ENCODE measurements at regions not wholly inside any gene's neighbourhood (a gene's known extent, or its start where the extent isn't known, plus 50 kb on each side); places are given as distances from the start of the nearest gene placed in this dataset.
"Not testable (repeated sequence)": the region's sequence is repeated elsewhere in the genome, so short reads cannot be mapped to it uniquely, and the experiment has no call there.

- H3K4me3 Mint-ChIP-seq: no peak overlapping the region
- DNase-seq (ENCODE audit: extremely low spot score, unreplicated experiment): no peak
- H3K27me3 Mint-ChIP-seq: peaks cover 8% of the 10 kb centered on the region
- peaks cover 3% of the 10 kb centered on the region for H3K36me3 Mint-ChIP-seq
- H3K4me1 Mint-ChIP-seq (ENCODE audit: unreplicated experiment): peaks cover 7% of the 10 kb centered on the region
- H3K27ac Mint-ChIP-seq: no peak overlapping the region
- TF ChIP-seq CTCF (conservative IDR thresholded peaks at IDR 0.05): no peak
- peaks cover 8% of the 10 kb centered on the region for H3K9me3 Mint-ChIP-seq
Measured at GRCh38 chr1:181219938-181220337, 131.4 kb downstream of the IER5 start.

DNA sequence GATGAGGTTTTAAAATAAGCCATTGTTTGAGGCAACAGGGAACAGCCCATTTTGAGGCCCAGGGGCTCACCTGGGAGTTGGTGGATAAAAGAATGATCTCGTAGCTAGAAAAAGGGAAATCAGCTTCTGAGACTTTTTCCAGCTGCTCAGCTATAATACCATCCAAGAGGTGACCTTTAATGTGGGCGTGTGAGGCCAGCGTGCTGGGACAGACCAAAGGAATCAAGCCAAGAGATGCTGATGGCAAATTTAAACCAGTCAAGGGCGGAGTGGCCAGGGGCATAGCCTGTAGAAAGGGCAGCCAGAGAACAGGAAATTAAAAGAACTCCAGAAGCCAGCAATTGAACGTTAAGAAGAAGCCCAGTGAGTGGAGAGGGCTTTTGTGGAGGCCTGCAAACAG is 132.6 kb downstream of the IER5 start:
- H3K4me3 Mint-ChIP-seq: no peak overlapping the region
- no peak for TF ChIP-seq CTCF (conservative IDR thresholded peaks at IDR 0.05)
- H3K27me3 Mint-ChIP-seq: peaks cover 8% of the 10 kb centered on the region
- no peak for DNase-seq (ENCODE audit: extremely low spot score, unreplicated experiment)
- no peak overlapping the region for H3K27ac Mint-ChIP-seq
- H3K9me3 Mint-ChIP-seq: peaks cover 8% of the 10 kb centered on the region
- H3K4me1 Mint-ChIP-seq (ENCODE audit: unreplicated experiment): peaks cover 7% of the 10 kb centered on the region
- H3K36me3 Mint-ChIP-seq: peaks cover 3% of the 10 kb centered on the region

DNA sequence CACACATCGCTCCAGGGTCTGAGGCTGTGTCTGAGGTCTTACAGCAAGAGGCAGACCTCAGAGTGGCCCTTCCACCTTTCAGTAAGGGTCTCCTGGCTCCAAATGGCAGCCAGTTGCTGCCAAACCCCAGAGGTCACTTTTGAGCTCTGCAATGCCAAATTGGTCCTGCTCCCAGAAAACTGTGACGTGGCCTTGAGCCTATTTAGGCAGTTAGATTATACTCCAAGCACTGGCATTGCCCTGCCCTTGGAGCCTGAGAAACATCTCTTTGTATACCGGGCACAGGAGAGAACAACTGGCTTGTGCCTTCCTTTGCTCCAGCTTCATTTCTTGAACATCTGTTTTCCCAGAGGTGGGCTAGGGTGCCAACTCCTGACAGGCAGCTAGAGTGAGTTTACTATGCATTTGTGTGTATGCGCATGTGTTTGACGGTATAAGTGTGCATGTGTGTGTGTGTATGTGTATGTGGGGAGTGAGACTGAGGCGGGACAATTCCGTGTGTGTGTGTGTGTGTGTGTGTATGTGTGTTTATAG is 134.5 kb downstream of the IER5 start:
- no peak for DNase-seq (ENCODE audit: extremely low spot score, unreplicated experiment)
- no peaks in the 10 kb centered on the region for H3K36me3 Mint-ChIP-seq
- TF ChIP-seq CTCF (conservative IDR thresholded peaks at IDR 0.05): no peak
- no peak overlapping the region for H3K27ac Mint-ChIP-seq
- peaks cover 7% of the 10 kb centered on the region for H3K9me3 Mint-ChIP-seq
- no peak overlapping the region for H3K4me3 Mint-ChIP-seq
- peaks cover 7% of the 10 kb centered on the region for H3K4me1 Mint-ChIP-seq (ENCODE audit: unreplicated experiment)
- no peaks in the 10 kb centered on the region for H3K27me3 Mint-ChIP-seq

GRCh38 chr1:181226728-181227127 is 138.2 kb downstream of the IER5 start:
- H3K9me3 Mint-ChIP-seq; DNase-seq (ENCODE audit: extremely low spot score, unreplicated experiment); H3K27me3 Mint-ChIP-seq; H3K36me3 Mint-ChIP-seq; H3K4me1 Mint-ChIP-seq (ENCODE audit: unreplicated experiment); H3K27ac Mint-ChIP-seq; H3K4me3 Mint-ChIP-seq: not testable (repeated sequence)

DNA sequence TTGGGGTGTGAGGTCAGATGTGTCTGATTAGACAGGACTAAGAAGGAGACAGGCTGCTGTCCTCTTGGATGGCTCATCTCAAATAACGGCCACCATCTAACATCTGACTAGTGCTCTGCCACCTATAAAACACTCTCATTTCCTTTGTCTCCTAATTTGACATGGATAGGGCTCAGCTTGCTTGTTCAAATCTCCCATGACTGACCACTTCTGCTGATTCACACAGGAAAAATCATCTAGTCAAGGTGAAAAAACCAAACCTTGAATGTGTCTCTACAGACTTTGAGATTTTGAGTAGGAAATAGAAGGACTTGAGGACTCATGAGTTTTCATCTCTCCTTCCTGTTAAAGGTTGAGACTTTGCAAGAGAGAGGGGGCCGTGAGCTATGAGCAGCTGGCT is 150.6 kb downstream of the IER5 start:
- no peaks in the 10 kb centered on the region for H3K9me3 Mint-ChIP-seq
- H3K27me3 Mint-ChIP-seq: peaks cover 10% of the 10 kb centered on the region
- no peaks in the 10 kb centered on the region for H3K36me3 Mint-ChIP-seq
- H3K27ac Mint-ChIP-seq: no peak overlapping the region
- no peak for DNase-seq (ENCODE audit: extremely low spot score, unreplicated experiment)
- no peak for TF ChIP-seq CTCF (conservative IDR thresholded peaks at IDR 0.05)
- H3K4me1 Mint-ChIP-seq (ENCODE audit: unreplicated experiment): no peaks in the 10 kb centered on the region
- no peak overlapping the region for H3K4me3 Mint-ChIP-seq

DNA sequence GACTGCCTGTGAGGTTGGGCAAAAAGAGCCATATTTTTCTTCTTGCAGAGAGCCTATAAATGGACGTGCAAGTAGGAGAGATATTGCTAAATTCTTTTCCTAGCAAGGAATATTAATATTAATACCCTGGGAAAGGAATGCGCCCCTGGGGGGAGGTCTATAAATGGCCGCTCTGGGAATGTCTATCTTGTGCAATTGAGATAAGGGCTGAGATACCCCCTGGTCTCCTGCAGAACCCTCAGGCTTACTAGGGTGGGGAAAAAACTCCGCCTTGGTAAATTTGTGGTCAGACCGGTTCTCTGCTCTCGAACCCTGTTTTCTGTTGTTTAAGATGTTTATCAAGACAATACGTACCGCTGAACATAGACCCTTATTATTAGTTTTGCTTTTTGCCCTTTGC is 157.8 kb downstream of the IER5 start:
- not testable (repeated sequence) for H3K27me3 Mint-ChIP-seq; DNase-seq (ENCODE audit: extremely low spot score, unreplicated experiment); H3K9me3 Mint-ChIP-seq; H3K4me1 Mint-ChIP-seq (ENCODE audit: unreplicated experiment); H3K36me3 Mint-ChIP-seq; H3K4me3 Mint-ChIP-seq; H3K27ac Mint-ChIP-seq

GRCh38 chr1:181248361-181248760 is 159.9 kb downstream of the IER5 start:
- DNase-seq (ENCODE audit: extremely low spot score, unreplicated experiment); H3K36me3 Mint-ChIP-seq; H3K4me3 Mint-ChIP-seq; H3K9me3 Mint-ChIP-seq; H3K27ac Mint-ChIP-seq; H3K27me3 Mint-ChIP-seq: not testable (repeated sequence)
- H3K4me1 Mint-ChIP-seq (ENCODE audit: unreplicated experiment): peaks cover 10% of the 10 kb centered on the region

Measured in type B pancreatic cell (in vitro differentiated cells).